ENCODE measurements at regions not wholly inside any gene's neighbourhood (a gene's known extent, or its start where the extent isn't known, plus 50 kb on each side); places are given as distances from the start of the nearest gene placed in this dataset.
A peak's percentile ranks its signal among the peaks of the same experiment; 100 is the strongest.

DNA sequence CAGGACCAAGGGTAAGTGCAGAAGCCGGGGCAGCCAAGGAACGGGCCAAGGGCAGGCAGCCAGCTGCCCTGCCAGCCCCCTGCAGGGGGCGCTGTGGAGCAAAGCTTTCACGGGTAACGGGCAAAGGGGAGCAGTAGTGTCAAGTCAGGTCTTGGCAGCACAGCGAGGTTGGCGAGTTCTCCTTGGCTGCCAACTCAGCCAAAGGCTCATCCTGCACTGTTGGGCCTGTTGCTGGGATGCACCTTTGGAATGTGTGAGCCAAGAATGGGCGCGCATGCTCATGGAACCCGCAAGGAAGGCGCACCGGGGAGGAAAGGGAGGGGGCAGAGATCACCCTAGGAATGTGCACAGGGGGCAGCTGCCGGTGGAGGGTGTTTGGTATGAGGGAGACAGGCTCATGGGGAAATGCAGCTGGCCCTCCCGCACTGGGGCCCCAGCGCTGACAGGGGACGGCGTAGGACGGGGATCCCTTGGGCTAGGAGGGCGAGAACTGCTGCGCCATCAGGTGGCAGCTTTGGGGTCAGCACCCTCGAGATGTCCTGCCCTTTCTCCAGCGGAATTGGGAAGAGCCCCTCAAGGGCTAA, 138.0 kb downstream of the ASCL4 start:
- peak; percentile 36 for TF ChIP-seq CTCF (IDR thresholded peaks at IDR 0.05; ENCODE audit: low read depth, low read length, missing input control)
- no peak for TF ChIP-seq TAF1 (conservative IDR thresholded peaks at IDR 0.05)
- TF ChIP-seq ATF3 (IDR thresholded peaks at IDR 0.05), result no peak
- TF ChIP-seq FOXA1 (IDR thresholded peaks at IDR 0.05), result no peak
- no peak for TF ChIP-seq REST (IDR thresholded peaks at IDR 0.05)
- no peak for TF ChIP-seq RAD21 (IDR thresholded peaks at IDR 0.05)
- no peak for TF ChIP-seq HNF4G (IDR thresholded peaks at IDR 0.05)
